SU-DHL-6 (cell line): ENCODE measurements at regions not wholly inside any gene's neighbourhood (a gene's known extent, or its start where the extent isn't known, plus 50 kb on each side); places are given as distances from the start of the nearest gene placed in this dataset.

Experiments used
- EZH2phosphoT487 ChIP-seq: fragments of 200-600 bp; sonication (generic), shearing (Covaris generic); conservative IDR thresholded peaks from 2 replicates; pipeline ENCODE4 v1.6.1; 2018; ENCODE audit warnings: mild to moderate bottlenecking, antibody characterized with exemption, low read length, moderate library complexity, mixed read lengths
- TF ChIP-seq, protein P1 (sequence below): fragments of 200-600 bp; sonication (generic); IDR thresholded peaks from one replicate; pipeline ENCODE4 v1.5.1; 2017; ENCODE audit warnings: antibody characterized with exemption, mild to moderate bottlenecking, low read length, moderate library complexity; ENCODE audit not compliant: insufficient read depth, poor library complexity, severe bottlenecking

- TF ChIP-seq, protein P1, sequence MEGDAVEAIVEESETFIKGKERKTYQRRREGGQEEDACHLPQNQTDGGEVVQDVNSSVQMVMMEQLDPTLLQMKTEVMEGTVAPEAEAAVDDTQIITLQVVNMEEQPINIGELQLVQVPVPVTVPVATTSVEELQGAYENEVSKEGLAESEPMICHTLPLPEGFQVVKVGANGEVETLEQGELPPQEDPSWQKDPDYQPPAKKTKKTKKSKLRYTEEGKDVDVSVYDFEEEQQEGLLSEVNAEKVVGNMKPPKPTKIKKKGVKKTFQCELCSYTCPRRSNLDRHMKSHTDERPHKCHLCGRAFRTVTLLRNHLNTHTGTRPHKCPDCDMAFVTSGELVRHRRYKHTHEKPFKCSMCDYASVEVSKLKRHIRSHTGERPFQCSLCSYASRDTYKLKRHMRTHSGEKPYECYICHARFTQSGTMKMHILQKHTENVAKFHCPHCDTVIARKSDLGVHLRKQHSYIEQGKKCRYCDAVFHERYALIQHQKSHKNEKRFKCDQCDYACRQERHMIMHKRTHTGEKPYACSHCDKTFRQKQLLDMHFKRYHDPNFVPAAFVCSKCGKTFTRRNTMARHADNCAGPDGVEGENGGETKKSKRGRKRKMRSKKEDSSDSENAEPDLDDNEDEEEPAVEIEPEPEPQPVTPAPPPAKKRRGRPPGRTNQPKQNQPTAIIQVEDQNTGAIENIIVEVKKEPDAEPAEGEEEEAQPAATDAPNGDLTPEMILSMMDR, result no peak
- TF ChIP-seq EZH2phosphoT487, result no peak
Measured at GRCh38 chr10:55220975-55221374, 419.9 kb upstream of the PCDH15 start.
